Right lobe of liver (tissue), 6 donors: ENCODE measurements at regions not wholly inside any gene's neighbourhood (a gene's known extent, or its start where the extent isn't known, plus 50 kb on each side); places are given as distances from the start of the nearest gene placed in this dataset.

Experiments used
- ATAC-seq, 4 donors: fragments of 200-7000 bp; cut with Tn5 transposase; one replicate each; pipeline ENCODE4 v1.9.1; 2020; ENCODE audit warnings: mild to moderate bottlenecking in 4 of 4, moderate library complexity in 4 of 4
- DNase-seq, 3 donors: peaks; one replicate each; pipeline ENCODE4 v3.0.0-alpha.2; 2020
- H3K27ac ChIP-seq, 3 donors: fragments of 200-600 bp; one replicate each; pipeline ENCODE4 v1.8.0; 2022
- H3K27me3 ChIP-seq, 2 donors: fragments of 200-600 bp; one replicate each; pipeline ENCODE4 v1.8.0; 2022
- H3K36me3 ChIP-seq, 4 donors: fragments of 200-600 bp; sonication (generic) in 1 of 4; one replicate each; pipeline versions ENCODE4 v1.5.1 to v1.8.0; 2017 to 2022; ENCODE audit warnings: control low read depth in 1 of 4
- H3K4me1 ChIP-seq, 4 donors: fragments of 200-600 bp; sonication (generic) in 1 of 4; one replicate each; pipeline versions ENCODE4 v1.5.1 to v1.8.0; 2017 to 2022; ENCODE audit warnings: control low read depth in 1 of 4
- H3K4me3 ChIP-seq, 3 donors: fragments of 200-600 bp; one replicate each; pipeline ENCODE4 v1.8.0; 2022
- H3K9me3 ChIP-seq, 4 donors: fragments of 200-600 bp; sonication (generic) in 1 of 4; one replicate each; pipeline versions ENCODE4 v1.5.1 to v1.8.0; 2017 to 2022; ENCODE audit warnings: control low read depth in 1 of 4
- POLR2A ChIP-seq: fragments of 450-650 bp; IDR thresholded peaks from one replicate; pipeline ENCODE4 v1.6.1; 2017; ENCODE audit warnings: antibody characterized with exemption, mild to moderate bottlenecking
- WGBS: methylation state at CpG from one replicate; pipeline ENCODE4 v1.1.6; 2018; ENCODE audit warnings: low coverage, low lambda C conversion rate; ENCODE audit not compliant: insufficient coverage; ENCODE audit errors: missing lambda C conversion rate; 5-methylcytosine and 5-hydroxymethylcytosine counted together
- intact Hi-C, 2 donors: fragments of 100-400 bp; cut with DNase I; formaldehyde crosslinking; loops; one replicate each; pipeline versions ENCODE4 v1.11.2 to v1.14.1; 2022
- TF ChIP-seq, protein P1 (sequence below), 4 donors: fragments of 200-600 bp in 3 of 4; fragments of 450-650 bp in 1 of 4; IDR thresholded peaks; one replicate each; pipeline versions ENCODE4 v1.5.1 to v1.8.0; 2016 to 2022; ENCODE audit warnings: antibody characterized with exemption in 4 of 4, mild to moderate bottlenecking in 2 of 4
- donor health status: DM: no; HTN: yes; CAD: no.
- donor health status: DM: no; HTN: no; CAD: no.
- donor health status: DM: no; HTN: no; CAD: no.
- donor health status: DM: no; HTN: yes; CAD: no.
- donor health status: DM: no; HTN: yes; CAD: no.

DNA sequence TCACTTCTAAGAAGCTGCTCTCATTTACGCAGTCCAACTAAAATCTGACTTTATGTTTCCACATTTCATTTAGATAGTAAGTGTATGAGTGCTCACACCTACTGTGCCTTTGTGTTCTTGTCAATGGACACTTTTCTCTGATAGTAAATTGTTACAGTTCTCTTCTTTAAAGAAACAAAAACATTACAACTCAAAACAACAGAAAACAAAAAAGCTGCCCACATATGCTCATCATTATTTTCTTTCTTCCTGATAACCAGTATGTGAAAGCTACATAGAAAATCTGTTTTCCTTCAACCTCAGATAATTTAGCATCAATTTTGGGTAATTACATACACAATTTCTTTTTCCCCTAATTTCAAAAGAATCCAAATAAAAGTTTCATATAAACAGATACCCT lies 1247.8 kb upstream of the NXPH2 start:
- no peak for ATAC-seq
- Histone ChIP-seq H3K9me3 (no peaks in the 10 kb centered on the region), H3K27me3 (no peaks in the 10 kb centered on the region), H3K4me1 (no peaks in the 10 kb centered on the region), H3K36me3 (no peaks in the 10 kb centered on the region), H3K27ac (no peak overlapping the region), H3K4me3 (no peak overlapping the region)
- intact Hi-C loops: no loop called here
- DNase-seq: no peak
- WGBS: 71% methylated on average over 1 of the region's 1 CpG
- TF ChIP-seq, protein P1, sequence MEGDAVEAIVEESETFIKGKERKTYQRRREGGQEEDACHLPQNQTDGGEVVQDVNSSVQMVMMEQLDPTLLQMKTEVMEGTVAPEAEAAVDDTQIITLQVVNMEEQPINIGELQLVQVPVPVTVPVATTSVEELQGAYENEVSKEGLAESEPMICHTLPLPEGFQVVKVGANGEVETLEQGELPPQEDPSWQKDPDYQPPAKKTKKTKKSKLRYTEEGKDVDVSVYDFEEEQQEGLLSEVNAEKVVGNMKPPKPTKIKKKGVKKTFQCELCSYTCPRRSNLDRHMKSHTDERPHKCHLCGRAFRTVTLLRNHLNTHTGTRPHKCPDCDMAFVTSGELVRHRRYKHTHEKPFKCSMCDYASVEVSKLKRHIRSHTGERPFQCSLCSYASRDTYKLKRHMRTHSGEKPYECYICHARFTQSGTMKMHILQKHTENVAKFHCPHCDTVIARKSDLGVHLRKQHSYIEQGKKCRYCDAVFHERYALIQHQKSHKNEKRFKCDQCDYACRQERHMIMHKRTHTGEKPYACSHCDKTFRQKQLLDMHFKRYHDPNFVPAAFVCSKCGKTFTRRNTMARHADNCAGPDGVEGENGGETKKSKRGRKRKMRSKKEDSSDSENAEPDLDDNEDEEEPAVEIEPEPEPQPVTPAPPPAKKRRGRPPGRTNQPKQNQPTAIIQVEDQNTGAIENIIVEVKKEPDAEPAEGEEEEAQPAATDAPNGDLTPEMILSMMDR (IDR thresholded peaks at IDR 0.05): no peak
- TF ChIP-seq POLR2A: no peak

DNA sequence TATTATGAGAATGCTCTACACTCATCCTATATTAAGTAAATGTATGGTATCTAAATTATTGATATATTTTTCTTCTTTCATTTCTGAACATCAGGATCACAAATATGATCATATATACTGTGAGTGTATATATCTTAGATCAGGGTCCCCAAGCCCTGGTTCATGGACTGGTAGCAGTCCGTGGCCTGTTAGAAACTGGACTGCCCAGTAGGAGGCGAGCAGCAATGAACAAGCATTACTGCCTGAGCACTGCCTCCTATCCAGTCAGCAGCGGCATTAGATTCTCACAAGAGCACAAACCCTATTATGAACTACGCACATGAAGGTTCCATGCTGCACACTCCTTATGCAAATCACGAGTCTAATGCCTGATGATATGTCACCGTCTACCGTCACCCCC lies 1247.1 kb upstream of the NXPH2 start:
- H3K9me3 ChIP-seq: no peaks in the 10 kb centered on the region
- no peak overlapping the region for H3K4me3 ChIP-seq
- no peak for TF ChIP-seq POLR2A
- TF ChIP-seq, protein P1 (IDR thresholded peaks at IDR 0.05): no peak
- ATAC-seq (no peak), DNase-seq (no peak)
- 70% methylated on average over 7 of the region's 7 CpGs for WGBS
- H3K36me3 ChIP-seq: no peaks in the 10 kb centered on the region
- H3K4me1 ChIP-seq: no peaks in the 10 kb centered on the region
- H3K27me3 ChIP-seq: no peaks in the 10 kb centered on the region
- no peak overlapping the region for H3K27ac ChIP-seq
- intact Hi-C loops: no loop called here

DNA sequence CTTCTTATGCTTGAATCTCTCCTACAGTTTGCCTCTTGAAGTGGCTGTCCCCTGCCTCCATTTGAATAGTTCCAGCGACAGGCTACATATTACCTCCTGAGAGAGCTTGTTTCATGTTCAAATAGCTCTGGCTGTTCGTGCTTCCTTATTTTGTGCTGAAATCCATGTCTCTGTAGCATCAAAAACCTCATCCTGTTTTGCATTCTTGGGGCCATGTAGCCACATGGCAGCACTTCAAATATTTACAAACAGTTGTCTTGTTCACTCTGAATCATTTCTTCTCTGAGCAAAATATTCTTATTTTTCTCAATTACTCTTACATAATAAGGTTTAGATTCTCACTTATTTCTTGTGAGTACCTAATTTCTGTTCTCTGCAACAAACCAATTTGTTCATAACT lies 1243.1 kb upstream of the NXPH2 start:
- Histone ChIP-seq H3K4me1 (no peaks in the 10 kb centered on the region), H3K27me3 (no peaks in the 10 kb centered on the region), H3K36me3 (no peaks in the 10 kb centered on the region), H3K4me3 (no peak overlapping the region), H3K27ac (no peak overlapping the region), H3K9me3 (no peaks in the 10 kb centered on the region)
- DNase-seq: no peak
- 15% methylated on average over 2 of the region's 2 CpGs for WGBS
- TF ChIP-seq POLR2A: no peak
- TF ChIP-seq, protein P1 (IDR thresholded peaks at IDR 0.05): no peak
- intact Hi-C loops: no loop called here
- ATAC-seq: no peak

DNA sequence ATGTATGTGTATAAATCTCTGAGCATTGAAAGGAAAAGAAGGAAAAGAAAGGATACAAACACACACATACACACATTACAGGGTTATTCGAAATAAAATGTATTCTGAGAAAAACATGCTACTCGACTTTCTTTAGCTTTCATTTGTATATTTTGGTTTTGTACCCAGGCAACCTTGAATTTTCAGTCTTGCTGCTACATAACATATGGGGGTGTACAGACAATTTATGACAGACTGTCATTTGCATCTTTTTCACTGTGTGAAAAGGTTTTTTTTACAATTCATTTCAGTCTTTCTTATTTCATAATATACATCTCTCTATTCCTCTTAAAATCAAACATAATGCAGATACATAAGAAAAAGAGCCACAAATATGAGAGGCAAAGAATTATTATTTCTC lies 1238.4 kb upstream of the NXPH2 start:
- no peaks in the 10 kb centered on the region for H3K27me3 ChIP-seq
- intact Hi-C loops: no loop called here
- H3K4me3 ChIP-seq: no peak overlapping the region
- no peaks in the 10 kb centered on the region for H3K4me1 ChIP-seq
- no peaks in the 10 kb centered on the region for H3K36me3 ChIP-seq
- no peak overlapping the region for H3K27ac ChIP-seq
- DNase-seq: no peak
- WGBS: 26% methylated on average over 2 of the region's 2 CpGs
- no peak for TF ChIP-seq POLR2A
- TF ChIP-seq, protein P1 (IDR thresholded peaks at IDR 0.05): no peak
- no peaks in the 10 kb centered on the region for H3K9me3 ChIP-seq
- ATAC-seq: no peak

DNA sequence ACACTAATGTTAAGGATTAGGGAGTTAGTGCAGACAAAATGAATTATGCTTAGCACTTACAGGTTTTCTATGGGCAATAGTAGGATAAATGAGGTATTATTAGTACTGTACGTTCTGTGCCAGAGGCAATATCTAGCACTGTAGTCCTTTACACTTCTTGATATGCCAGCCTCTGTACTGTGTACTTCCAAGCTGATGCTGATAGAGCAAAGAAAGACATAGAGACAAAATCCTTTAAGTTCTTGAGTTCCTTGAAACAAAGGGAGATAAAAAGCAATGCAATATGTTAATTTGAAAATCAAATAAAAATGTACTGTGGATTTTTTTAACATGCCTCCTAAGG lies 1234.0 kb upstream of the NXPH2 start:
- intact Hi-C loops: no loop called here
- Histone ChIP-seq H3K27me3 (no peaks in the 10 kb centered on the region), H3K27ac (no peak overlapping the region), H3K36me3 (no peaks in the 10 kb centered on the region), H3K4me3 (no peak overlapping the region), H3K4me1 (no peaks in the 10 kb centered on the region), H3K9me3 (no peaks in the 10 kb centered on the region)
- ATAC-seq (no peak), DNase-seq (no peak)
- TF ChIP-seq, protein P1 (IDR thresholded peaks at IDR 0.05): no peak
- no peak for TF ChIP-seq POLR2A
- 31% methylated on average over 1 of the region's 1 CpG for WGBS
